GM20431 (cell line): ENCODE measurements at regions not wholly inside any gene's neighbourhood (a gene's known extent, or its start where the extent isn't known, plus 50 kb on each side); places are given as distances from the start of the nearest gene placed in this dataset.

Source experiments
- in situ Hi-C: fragments of 300-500 bp; cut with MseI, MboI; formaldehyde crosslinking; loops from one replicate; pipeline ENCODE4 v1.15.0; 2020; ENCODE audit warnings: low sequenced_read_pairs; ENCODE audit not compliant: unreplicated experiment

DNA sequence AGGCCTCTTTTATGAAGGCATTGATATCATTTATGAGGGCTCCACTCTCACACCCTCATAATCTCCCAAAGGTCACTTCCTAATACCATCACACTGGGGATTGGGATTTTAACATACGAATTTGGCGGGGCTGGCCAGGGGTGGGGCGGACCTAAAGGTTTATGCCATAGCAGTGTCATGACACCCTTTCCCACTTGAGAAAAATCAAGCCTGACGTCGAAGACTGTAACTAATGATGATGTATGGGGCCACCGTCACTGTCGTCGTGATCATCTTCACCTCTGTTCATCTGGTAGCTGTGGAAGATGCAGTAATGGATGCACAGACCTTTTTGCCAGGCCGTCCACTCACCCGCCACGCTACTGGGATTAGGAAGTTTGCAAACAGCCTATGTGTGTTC, 912.1 kb downstream of the TBC1D22A start:
- in situ Hi-C loops = no loop called here

GRCh38 chr22:47673557-47673956, 911.1 kb downstream of the TBC1D22A start:
- in situ Hi-C loops = no loop called here

GRCh38 chr22:47672526-47672925, 910.1 kb downstream of the TBC1D22A start:
- in situ Hi-C loops = no loop called here

- in situ Hi-C loops = no loop called here
Measured at GRCh38 chr22:47665151-47665550, 902.7 kb downstream of the TBC1D22A start.

DNA sequence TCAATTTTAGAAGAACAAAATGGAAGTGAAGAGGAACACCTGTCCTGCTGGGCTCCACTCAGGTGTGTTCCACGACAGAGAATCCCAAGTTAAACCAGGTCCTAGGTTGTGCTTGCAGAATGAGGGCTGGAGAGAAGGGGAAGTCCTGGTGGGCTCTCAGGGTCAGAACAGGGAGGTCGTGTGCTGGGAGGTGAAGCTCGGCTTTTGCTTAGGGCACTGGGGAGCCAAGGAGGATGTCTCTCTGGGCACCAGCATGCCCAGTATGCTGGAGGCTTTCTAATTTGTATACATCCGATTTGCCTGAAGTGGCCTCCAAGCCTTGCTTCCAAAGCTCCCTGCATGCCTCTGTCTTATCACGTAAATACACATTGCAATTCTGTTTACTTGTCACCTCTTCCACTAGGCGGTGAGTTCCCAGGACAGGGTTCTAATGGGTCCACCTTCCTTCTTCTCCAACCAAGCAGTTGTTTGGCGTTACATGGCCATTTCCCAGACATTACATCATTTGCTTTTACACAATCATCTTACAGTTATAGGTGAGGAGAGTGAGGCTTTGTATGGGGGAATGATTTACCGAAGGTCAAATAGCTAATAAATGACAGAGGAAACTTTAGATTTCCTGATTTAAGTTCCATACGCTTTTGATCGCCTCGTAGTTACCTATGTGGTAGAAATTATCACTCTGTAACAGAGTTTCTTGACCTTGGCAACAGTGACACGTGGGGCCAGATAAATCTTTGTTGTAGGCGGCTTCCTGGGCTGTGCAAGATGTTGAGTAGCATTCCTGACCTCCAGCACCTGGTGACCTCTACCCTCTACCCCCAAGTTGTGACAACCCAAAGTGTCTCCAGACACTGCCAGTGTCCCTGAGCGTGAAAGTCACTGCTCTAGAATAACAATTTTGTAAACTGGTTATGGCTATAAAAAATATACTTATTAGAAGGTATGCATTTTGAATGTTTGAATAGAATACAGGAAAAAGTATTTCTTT, 901.5 kb downstream of the TBC1D22A start:
- in situ Hi-C loops = no loop called here

- in situ Hi-C loops = no loop called here
Measured at GRCh38 chr22:47659467-47660223, 897.2 kb downstream of the TBC1D22A start.

DNA sequence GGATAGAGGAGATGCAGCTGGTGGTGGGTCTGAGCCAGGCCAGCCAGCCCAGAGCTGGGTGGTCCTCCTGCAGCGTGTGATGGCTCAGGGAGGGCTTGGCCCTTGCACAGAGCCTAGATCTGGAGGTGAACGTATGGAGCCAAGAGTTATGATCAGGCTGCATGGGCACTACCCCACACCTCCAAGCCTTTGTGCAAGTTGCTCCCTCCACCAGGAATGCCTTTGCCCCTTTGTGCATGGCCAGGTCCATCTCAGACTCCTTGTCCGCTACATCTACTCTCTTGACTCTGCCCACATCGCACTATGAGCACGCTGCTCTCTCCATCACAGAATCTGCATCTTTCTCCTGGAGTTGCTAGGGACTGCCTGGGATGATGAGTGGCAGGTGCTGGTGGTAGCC, 895.7 kb downstream of the TBC1D22A start:
- in situ Hi-C loops = no loop called here

DNA sequence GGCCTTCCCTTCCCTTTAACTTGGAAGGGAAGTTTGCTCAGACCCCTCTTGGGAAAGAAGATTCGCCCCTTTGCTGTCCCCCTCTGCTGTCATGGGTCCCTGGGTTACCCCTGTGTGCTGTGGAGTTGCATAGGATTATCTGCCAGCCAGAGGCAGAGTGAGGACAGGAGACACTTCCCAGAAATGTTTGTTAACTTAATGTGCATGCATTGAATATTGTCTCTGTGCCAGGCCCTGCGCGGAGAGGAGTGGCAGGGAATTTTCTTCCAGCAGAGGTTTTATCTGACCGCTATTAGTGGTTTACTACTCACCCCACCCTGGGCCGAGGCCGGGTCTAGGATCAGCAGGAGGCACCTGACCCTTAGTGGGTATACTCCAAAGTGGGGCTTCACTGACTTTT, 894.8 kb downstream of the TBC1D22A start:
- in situ Hi-C loops = no loop called here

- in situ Hi-C loops = no loop called here
Measured at GRCh38 chr22:47656806-47657205, 894.4 kb downstream of the TBC1D22A start.

DNA sequence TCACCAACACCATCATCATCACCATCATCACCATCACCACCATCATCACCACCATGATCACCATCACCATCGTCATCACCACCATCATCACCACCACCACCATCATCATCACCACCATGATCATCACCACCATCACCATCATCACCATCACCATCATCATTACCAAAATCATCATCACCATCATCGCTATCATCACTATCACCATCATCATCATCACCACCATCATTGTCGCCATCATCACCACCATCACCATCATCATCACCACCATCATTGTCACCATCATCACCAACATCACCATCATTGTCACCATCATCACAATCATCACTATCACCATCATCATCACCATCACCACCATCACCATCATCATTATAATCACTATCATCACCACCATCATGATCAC, 893.5 kb downstream of the TBC1D22A start:
- in situ Hi-C loops = no loop called here

- in situ Hi-C loops = no loop called here
Measured at GRCh38 chr22:47654922-47655491, 892.6 kb downstream of the TBC1D22A start.

DNA sequence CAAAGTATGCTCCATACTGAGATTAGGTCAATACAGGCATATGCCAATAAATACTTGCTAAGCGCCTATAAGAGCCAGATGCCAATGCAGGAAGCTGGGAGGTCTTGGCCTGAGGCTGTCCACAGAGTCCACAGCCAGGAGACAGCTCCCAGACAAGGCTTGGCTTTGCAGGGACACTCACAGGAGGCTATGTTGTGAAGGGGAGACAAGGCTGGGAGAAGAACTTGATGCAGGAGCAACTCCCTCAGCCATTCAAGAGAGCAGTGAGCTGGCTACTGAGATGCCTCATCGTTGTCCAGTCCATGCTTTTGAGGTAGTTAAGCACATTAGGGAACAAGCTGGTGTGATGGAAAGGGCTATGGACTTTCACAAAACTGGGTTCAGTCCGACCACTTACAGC, 891.5 kb downstream of the TBC1D22A start:
- in situ Hi-C loops = no loop called here

GRCh38 chr22:47651216-47651987, 889.0 kb downstream of the TBC1D22A start:
- in situ Hi-C loops = no loop called here

DNA sequence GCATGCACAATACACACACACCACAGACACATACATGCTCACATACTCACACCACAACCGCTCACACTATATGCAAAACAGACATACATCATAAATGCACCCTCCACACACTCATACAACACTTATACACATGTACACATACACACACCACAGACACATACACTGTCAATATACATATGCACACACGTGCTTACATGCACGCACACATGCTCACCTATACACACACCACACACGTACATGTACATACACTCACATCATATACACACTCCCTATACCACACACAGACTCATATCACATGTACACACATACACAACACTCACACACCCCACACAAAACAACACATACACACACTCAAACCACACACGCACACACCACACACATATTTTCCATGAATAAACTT, 885.3 kb downstream of the TBC1D22A start:
- in situ Hi-C loops = no loop called here

DNA sequence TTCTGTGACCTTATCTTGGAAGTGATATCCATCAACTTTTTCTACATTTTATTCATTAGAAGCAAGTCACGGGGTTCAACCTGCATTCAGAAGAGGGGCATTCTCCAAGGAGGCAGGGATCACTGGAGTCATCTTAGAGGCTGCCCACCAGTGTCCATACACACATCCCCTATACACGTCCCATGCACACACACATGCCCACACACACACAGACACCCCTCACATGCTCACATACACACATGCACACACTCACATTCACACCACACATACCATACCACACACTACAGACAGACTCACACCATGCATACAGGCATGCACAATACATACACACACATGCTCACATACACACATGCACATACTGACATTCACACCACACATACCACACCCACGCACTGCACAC, 884.7 kb downstream of the TBC1D22A start:
- in situ Hi-C loops = no loop called here

DNA sequence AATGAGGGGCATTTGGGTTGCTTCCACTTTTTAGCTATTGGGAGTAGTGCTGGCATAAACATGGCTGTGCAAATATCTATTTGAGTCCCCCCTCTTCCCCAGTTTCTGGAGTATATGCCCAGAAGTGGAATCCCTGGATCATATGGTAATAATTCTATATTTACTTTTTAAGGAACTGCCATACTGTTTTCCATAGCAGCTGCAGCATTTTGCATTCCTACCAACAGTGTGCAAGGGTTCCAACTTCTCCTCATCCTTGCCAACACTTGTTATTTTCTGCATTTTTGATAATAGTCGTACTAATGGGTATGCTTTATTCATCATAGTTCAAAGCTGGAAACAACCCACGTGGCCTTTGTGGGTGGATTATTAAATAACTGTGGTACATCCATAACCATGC, 883.5 kb downstream of the TBC1D22A start:
- in situ Hi-C loops = no loop called here

GRCh38 chr22:47645450-47645914, 883.0 kb downstream of the TBC1D22A start:
- in situ Hi-C loops = no loop called here

GRCh38 chr22:47634347-47634746, 871.9 kb downstream of the TBC1D22A start:
- in situ Hi-C loops = no loop called here

DNA sequence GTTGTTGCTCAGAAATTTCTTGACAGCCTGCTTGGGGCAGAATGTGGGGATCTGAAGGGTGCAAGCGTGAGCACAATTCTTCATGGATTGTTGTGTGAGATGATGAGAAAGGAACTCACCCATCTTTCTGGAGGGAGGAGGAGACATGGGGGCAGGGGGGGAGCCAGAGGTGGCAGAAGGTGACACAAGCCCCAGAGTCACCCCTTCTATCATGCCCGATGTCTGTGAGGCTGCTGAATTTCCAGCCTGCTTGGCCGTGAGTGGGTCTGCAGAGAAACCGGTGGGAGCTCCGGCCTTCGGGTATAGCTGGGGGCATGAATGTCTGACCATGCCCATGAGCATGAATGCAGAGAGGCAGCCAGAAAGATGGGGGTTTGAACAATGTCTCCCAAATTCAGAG, 870.7 kb downstream of the TBC1D22A start:
- in situ Hi-C loops = no loop called here

DNA sequence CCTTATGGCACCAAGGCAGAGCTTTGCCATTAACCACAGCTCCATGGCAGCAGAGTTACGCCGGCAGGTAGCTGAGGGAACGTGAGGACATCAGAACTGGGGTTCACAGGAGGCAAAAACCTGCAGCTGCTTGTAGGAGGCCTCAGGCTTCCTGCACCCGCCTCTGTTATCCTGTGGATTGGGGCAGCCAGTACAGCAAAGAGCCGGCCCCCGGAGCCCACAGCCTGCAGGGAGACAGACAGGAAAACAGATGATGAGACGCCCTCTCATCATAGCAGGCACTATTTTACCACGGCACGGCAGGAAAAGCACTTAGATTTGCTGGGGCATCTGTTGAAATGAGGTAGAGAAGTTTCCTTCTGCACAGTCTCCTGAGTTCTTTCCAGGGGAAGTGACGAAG, 870.3 kb downstream of the TBC1D22A start:
- in situ Hi-C loops = no loop called here
